NCI-H1048 (cell line): ENCODE measurements at regions not wholly inside any gene's neighbourhood (a gene's known extent, or its start where the extent isn't known, plus 50 kb on each side); places are given as distances from the start of the nearest gene placed in this dataset.
"Not testable (repeated sequence)": the region's sequence is repeated elsewhere in the genome, so short reads cannot be mapped to it uniquely, and the experiment has no call there.

Experiments
- DNase-seq: peaks from one replicate; lab custom pipeline; 2025; lab: John Stamatoyannopoulos, UW

GRCh38 chr12:9367828-9368227 lies 159.6 kb upstream of the PZP start:
- no peak for DNase-seq

- no peak for DNase-seq
These were observed 159.0 kb upstream of the PZP start for GRCh38 chr12:9367201-9367600.

- DNase-seq: no peak
These were observed 157.1 kb upstream of the PZP start for GRCh38 chr12:9365296-9365695.

- DNase-seq: no peak
These were observed 156.3 kb upstream of the PZP start for GRCh38 chr12:9364224-9365176.

GRCh38 chr12:9363145-9363544 lies 154.9 kb upstream of the PZP start:
- DNase-seq: no peak

GRCh38 chr12:9361879-9362326 lies 153.7 kb upstream of the PZP start:
- no peak for DNase-seq

GRCh38 chr12:9354009-9354754 lies 146.0 kb upstream of the PZP start:
- not testable (repeated sequence) for DNase-seq

- no peak for DNase-seq
These were observed 142.9 kb upstream of the PZP start for GRCh38 chr12:9351136-9351535.

GRCh38 chr12:9349888-9350885 lies 142.0 kb upstream of the PZP start:
- DNase-seq: no peak

GRCh38 chr12:9348906-9349518 lies 140.8 kb upstream of the PZP start:
- DNase-seq: no peak

GRCh38 chr12:9347328-9348127 lies 139.3 kb upstream of the PZP start:
- no peak for DNase-seq

GRCh38 chr12:9346866-9347327 lies 138.7 kb upstream of the PZP start:
- DNase-seq: no peak

GRCh38 chr12:9345171-9345570 lies 137.0 kb upstream of the PZP start:
- no peak for DNase-seq

GRCh38 chr12:9344541-9344940 lies 136.3 kb upstream of the PZP start:
- DNase-seq: no peak

GRCh38 chr12:9343731-9344130 lies 135.5 kb upstream of the PZP start:
- no peak for DNase-seq

GRCh38 chr12:9342614-9343353 lies 134.6 kb upstream of the PZP start:
- DNase-seq: no peak

GRCh38 chr12:9341260-9341585 lies 133.0 kb upstream of the PZP start:
- DNase-seq: no peak

GRCh38 chr12:9340422-9341259 lies 132.4 kb upstream of the PZP start:
- DNase-seq: no peak

- DNase-seq: no peak
These were observed 129.5 kb upstream of the PZP start for GRCh38 chr12:9337656-9338055.
